ENCODE measurements at regions not wholly inside any gene's neighbourhood (a gene's known extent, or its start where the extent isn't known, plus 50 kb on each side); places are given as distances from the start of the nearest gene placed in this dataset.

DNA sequence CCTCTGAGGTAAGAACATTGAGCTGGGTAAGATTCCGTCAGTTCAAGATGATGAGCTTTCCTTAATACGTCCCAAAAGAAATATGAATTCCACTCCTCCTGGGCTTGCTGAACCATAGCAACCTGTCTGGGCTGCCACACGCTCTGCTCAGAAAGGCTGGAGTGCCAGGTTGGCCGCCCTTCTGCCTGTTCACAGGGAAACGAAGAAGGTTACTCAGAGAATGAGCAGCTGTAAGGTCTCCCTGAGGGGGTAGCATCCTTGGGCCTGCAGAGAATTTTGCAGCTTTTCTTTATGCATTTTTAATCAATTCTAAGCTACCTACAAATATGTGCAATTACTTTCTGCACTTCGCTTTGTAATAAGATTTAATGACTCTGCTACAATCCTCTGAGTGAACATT is 130.7 kb upstream of the BACE2 start:
- in situ Hi-C loops (cut with MboI; ENCODE audit: low sequenced_read_pairs): no loop called here

DNA sequence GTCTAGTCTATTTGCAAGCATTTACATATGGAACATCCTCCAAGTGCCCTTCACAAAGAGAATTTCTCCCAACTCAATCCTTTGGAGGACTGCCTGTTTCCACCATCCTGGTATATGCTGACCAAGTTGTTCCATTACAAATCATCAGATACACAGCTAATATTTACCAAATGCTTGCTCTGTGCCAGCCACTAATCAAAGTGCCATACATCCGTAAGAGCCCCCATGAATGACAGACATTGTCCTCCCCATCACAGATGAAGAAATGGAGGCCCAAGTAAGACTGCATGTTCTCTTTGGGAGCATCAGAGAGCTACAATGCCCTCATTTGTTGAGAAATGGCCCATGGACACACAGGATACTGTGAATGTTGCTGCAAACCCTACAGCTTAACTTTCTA is 130.0 kb upstream of the BACE2 start:
- in situ Hi-C loops (cut with MboI; ENCODE audit: low sequenced_read_pairs): no loop called here

DNA sequence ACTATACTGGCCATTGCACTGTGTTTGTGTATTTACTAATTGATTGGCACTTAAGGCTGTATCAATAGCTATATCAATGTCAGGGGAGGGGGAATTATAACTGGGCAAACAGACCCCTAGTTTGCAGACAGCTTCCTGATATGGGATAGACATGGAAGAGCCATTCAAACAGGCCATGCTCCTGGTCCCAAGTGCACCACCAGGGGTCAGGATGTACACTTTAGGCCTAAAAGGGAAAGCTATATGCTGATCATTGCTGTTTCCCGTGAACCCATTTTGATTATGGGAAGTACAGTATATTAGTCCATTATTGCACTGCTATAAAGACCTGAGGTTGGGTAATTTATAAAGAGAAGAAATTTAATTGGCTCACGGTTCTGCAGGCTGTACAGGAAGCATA is 124.9 kb upstream of the BACE2 start:
- in situ Hi-C loops (cut with MboI; ENCODE audit: low sequenced_read_pairs): no loop called here

GRCh38 chr21:41045534-41046268 is 122.3 kb upstream of the BACE2 start:
- in situ Hi-C loops (cut with MboI; ENCODE audit: low sequenced_read_pairs): no loop called here

DNA sequence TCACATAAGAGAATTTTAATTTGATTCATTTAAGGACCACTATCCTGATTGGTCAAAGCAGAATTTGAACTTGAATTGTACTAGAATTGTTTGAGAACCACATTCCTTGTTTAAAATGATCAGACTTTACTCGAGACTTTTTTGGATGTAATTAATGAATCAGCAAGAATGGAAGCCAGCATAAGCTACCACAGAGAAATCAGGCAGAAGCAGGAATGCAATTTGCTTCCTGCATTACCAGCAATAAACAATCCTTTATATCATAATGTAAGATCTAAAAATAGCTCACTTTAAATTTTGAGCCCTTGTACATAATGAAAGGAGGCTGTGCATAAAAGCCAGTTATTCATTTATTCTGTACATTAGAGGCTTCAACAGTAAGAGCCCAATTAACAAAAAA is 119.8 kb upstream of the BACE2 start:
- in situ Hi-C loops (cut with MboI; ENCODE audit: low sequenced_read_pairs): no loop called here

DNA sequence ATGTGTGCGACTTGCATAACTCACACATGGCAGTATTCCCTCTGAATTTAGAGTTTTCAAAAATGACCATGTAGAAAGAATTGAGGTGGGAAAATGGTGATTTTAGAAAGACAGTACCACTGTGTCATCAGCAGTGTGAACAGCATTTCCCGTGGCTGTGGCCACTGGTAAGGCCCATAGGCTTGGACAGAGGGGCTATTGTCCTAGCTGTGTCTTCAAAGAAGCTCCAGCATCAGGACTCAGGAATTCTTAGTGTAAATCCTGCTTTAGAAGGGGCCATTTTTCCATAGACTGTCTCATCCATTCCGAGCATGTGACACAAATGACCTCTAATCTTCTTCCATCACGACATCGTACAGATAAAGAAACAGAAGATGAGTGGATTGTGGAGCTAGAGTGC is 119.3 kb upstream of the BACE2 start:
- in situ Hi-C loops (cut with MboI; ENCODE audit: low sequenced_read_pairs): no loop called here

- in situ Hi-C loops (cut with MboI; ENCODE audit: low sequenced_read_pairs): loop anchor here (25.0 kb wide), 1 partner anchor 891 kb away; no protein-coding TSS in a partner anchor
These were observed 115.0 kb upstream of the BACE2 start for GRCh38 chr21:41052820-41053555.

DNA sequence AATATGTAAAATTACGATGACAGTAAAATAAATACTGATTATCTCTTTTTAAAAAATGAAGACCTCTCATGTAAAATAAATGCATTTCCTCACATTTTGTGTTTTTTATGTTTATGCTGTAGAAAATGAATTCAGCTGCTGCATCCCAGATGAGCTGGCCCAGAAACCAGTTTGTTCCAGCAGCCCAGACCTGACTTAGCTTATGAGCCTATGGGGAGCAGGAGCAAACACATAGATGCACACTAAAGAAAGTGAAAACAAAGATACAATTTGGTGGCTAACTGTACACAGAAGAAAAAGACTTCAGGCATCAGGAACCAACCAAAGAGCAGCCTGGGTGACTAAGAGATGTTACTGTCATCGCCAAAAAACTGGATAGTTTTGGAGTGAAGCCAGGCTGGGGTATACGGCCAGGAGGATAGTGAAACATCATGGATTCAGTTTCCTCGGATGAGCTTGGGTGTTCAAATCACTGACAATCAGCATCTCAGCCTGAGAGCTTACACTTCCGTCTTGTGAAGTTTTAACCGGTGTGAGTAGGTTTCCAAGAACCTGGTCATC is 113.9 kb upstream of the BACE2 start:
- in situ Hi-C loops (cut with MboI; ENCODE audit: low sequenced_read_pairs): loop anchor here (25.0 kb wide), 1 partner anchor 892 kb away; no protein-coding TSS in a partner anchor

GRCh38 chr21:41055266-41055665 is 112.7 kb upstream of the BACE2 start:
- in situ Hi-C loops (cut with MboI; ENCODE audit: low sequenced_read_pairs): loop anchor here (25.0 kb wide), 1 partner anchor 893 kb away; no protein-coding TSS in a partner anchor

- in situ Hi-C loops (cut with MboI; ENCODE audit: low sequenced_read_pairs): loop anchor here (25.0 kb wide), 1 partner anchor 898 kb away; no protein-coding TSS in a partner anchor
These were observed 108.1 kb upstream of the BACE2 start for GRCh38 chr21:41059871-41060270.

- in situ Hi-C loops (cut with MboI; ENCODE audit: low sequenced_read_pairs): loop anchor here (25.0 kb wide), 1 partner anchor 899 kb away; no protein-coding TSS in a partner anchor
These were observed 106.3 kb upstream of the BACE2 start for GRCh38 chr21:41061701-41062100.

- in situ Hi-C loops (cut with MboI; ENCODE audit: low sequenced_read_pairs): loop anchor here (25.0 kb wide), 1 partner anchor 902 kb away; no protein-coding TSS in a partner anchor
These were observed 103.6 kb upstream of the BACE2 start for GRCh38 chr21:41064334-41064791.

GRCh38 chr21:41064951-41065350 is 103.0 kb upstream of the BACE2 start:
- in situ Hi-C loops (cut with MboI; ENCODE audit: low sequenced_read_pairs): loop anchor here (25.0 kb wide), 1 partner anchor 903 kb away; no protein-coding TSS in a partner anchor

DNA sequence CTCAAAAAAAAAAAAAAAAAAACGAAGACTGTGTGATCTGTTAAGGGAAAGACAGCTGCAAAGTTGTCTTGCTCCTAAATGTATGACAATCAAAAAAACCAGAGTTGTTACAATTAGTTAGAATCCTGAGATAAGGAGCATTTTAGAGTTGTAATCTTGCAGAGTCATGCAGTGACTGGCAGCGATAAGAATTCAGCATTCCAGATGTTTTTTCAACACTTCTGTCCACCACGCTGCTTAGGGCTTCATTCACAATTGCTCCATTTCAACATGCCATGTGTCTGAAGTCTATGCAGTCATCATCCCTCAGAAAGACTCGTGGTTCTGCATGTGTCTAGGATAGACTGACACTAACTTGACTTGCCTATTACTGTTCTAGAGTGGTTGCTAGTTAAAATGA is 102.4 kb upstream of the BACE2 start:
- in situ Hi-C loops (cut with MboI; ENCODE audit: low sequenced_read_pairs): loop anchor here (25.0 kb wide), 1 partner anchor 903 kb away; no protein-coding TSS in a partner anchor

DNA sequence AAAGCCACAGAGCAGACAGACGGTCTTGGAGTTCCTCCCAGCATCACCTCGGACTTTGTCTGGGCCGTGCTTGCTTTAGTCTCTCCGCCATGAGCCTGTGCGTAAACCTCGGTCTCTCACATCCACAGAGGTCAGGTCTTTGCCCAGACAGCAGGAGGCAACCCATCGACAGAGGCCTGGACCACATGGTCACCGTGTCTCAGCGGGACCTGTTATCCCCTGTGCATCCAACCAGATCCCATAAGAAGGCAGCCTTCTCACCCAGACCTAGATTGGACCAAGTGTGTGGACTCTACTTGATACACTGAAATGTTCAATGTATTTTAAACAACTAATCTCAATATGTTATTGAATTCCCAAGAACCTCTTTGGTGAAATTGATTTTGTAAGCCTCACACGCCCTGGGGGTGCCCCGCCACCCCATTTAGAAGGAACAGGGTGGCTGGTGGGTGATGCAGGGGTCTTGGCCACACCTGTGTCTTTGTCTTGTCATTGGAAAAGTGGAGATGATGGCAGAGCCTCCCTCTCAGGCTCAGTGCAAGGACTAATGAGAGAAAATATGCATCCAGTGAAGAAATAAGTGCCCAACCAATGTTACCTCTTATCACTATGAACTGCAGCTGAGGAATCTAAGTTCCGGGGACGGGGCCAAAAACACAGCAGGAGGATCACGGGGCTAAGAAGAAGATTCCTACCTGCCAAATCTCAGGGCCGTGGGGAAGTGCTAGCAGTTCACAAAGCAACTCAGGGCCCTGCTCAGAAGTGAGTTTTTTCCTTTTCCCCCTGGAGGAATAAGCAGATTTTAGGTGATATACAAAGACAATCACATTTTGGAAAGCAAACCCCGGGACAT is 101.6 kb upstream of the BACE2 start:
- in situ Hi-C loops (cut with MboI; ENCODE audit: low sequenced_read_pairs): loop anchor here (25.0 kb wide), 1 partner anchor 904 kb away; no protein-coding TSS in a partner anchor

DNA sequence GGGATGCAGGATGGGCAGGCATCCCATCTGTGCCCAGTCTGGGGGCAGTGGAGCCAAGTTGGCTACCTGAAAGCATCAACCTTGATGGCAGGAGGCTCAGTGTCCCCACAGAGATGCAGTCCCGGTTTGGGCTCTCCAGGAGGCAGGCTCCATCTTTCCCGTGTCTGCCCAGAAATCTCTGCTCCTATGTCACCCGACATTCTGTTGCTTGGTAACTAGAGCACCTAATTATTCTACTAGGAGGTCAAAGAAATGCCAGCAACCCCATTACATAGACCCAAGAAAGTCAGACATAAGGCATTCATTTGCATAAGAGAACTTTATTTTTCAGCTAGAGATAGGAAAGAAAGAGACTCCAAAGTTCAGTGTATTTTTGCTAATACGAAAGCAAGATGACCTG is 100.3 kb upstream of the BACE2 start:
- in situ Hi-C loops (cut with MboI; ENCODE audit: low sequenced_read_pairs): loop anchor here (25.0 kb wide), 1 partner anchor 905 kb away; no protein-coding TSS in a partner anchor

GRCh38 chr21:41068496-41068895 is 99.5 kb upstream of the BACE2 start:
- in situ Hi-C loops (cut with MboI; ENCODE audit: low sequenced_read_pairs): loop anchor here (25.0 kb wide), 1 partner anchor 906 kb away; no protein-coding TSS in a partner anchor

GRCh38 chr21:41068967-41069642 is 98.9 kb upstream of the BACE2 start:
- in situ Hi-C loops (cut with MboI; ENCODE audit: low sequenced_read_pairs): loop anchor here (25.0 kb wide), 1 partner anchor 907 kb away; no protein-coding TSS in a partner anchor

DNA sequence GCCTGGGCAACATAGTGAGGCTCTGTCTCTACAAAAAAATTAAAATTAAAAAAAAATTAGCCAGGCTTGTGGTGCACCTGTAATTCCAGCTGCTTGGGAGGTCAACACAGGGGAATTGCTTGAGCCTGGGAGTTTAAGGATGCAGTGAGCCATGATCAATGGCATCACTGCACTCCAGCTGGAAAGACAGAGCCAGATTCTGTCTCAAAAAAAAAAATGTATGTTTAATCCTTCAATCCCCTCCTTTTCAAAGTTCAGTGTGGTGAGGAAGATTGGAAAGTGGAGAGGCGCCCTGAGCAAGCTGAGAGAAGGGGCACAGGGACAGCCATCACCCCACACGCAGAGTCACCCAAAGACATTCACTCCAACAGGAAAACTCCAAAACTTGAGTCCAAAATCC is 97.7 kb upstream of the BACE2 start:
- in situ Hi-C loops (cut with MboI; ENCODE audit: low sequenced_read_pairs): loop anchor here (25.0 kb wide), 1 partner anchor 908 kb away; no protein-coding TSS in a partner anchor
